ENCODE measurements at regions not wholly inside any gene's neighbourhood (a gene's known extent, or its start where the extent isn't known, plus 50 kb on each side); places are given as distances from the start of the nearest gene placed in this dataset.
"Not testable (repeated sequence)": the region's sequence is repeated elsewhere in the genome, so short reads cannot be mapped to it uniquely, and the experiment has no call there.

GRCh38 chr9:97215127-97215526 is 92.3 kb upstream of the CCDC180 start:
- not testable (repeated sequence) for H3K27ac Mint-ChIP-seq; H3K4me3 Mint-ChIP-seq; H3K9me3 Mint-ChIP-seq; H3K4me1 Mint-ChIP-seq; H3K36me3 Mint-ChIP-seq; ATAC-seq (replicated peaks); DNase-seq
- H3K27me3 Mint-ChIP-seq, result peaks cover 40 to 53% of the 10 kb centered on the region in 2 donors

- not testable (repeated sequence) for DNase-seq; H3K4me1 Mint-ChIP-seq; H3K4me3 Mint-ChIP-seq; H3K27ac Mint-ChIP-seq; H3K36me3 Mint-ChIP-seq; ATAC-seq (replicated peaks); H3K9me3 Mint-ChIP-seq
- peaks cover 35 to 47% of the 10 kb centered on the region in 2 donors for H3K27me3 Mint-ChIP-seq
Observed at GRCh38 chr9:97214556-97214955, 92.9 kb upstream of the CCDC180 start.

- H3K36me3 Mint-ChIP-seq; H3K27me3 Mint-ChIP-seq; ATAC-seq (replicated peaks); H3K27ac Mint-ChIP-seq; DNase-seq; H3K4me3 Mint-ChIP-seq; H3K9me3 Mint-ChIP-seq; H3K4me1 Mint-ChIP-seq: not testable (repeated sequence)
Observed at GRCh38 chr9:97199683-97200082, 107.8 kb upstream of the CCDC180 start.

- not testable (repeated sequence) for H3K27me3 Mint-ChIP-seq; H3K27ac Mint-ChIP-seq; DNase-seq; H3K36me3 Mint-ChIP-seq; H3K9me3 Mint-ChIP-seq; ATAC-seq (replicated peaks); H3K4me3 Mint-ChIP-seq; H3K4me1 Mint-ChIP-seq
Observed at GRCh38 chr9:97193767-97194166, 113.7 kb upstream of the CCDC180 start.

- DNase-seq (no peak), ATAC-seq (replicated peaks) (no peak)
- Mint-ChIP-seq H3K27me3 (peaks cover 5 to 24% of the 10 kb centered on the region in 2 donors), H3K36me3 (no peaks in the 10 kb centered on the region), H3K9me3 (no peaks in the 10 kb centered on the region), H3K4me3 (no peak overlapping the region), H3K4me1 (no peaks in the 10 kb centered on the region), H3K27ac (no peak overlapping the region)
Observed at GRCh38 chr9:97188545-97188944, 118.9 kb upstream of the CCDC180 start.

- H3K9me3 Mint-ChIP-seq; H3K4me3 Mint-ChIP-seq; ATAC-seq (replicated peaks); DNase-seq; H3K4me1 Mint-ChIP-seq; H3K27ac Mint-ChIP-seq; H3K36me3 Mint-ChIP-seq: not testable (repeated sequence)
- H3K27me3 Mint-ChIP-seq, result peaks cover 0 to 19% of the 10 kb centered on the region in 2 donors
Observed at GRCh38 chr9:97187706-97188105, 119.8 kb upstream of the CCDC180 start.

GRCh38 chr9:97186493-97186892 is 121.0 kb upstream of the CCDC180 start:
- Mint-ChIP-seq H3K4me1 (no peaks in the 10 kb centered on the region), H3K36me3 (no peaks in the 10 kb centered on the region), H3K27me3 (peaks cover 0 to 21% of the 10 kb centered on the region in 2 donors), H3K9me3 (no peaks in the 10 kb centered on the region), H3K27ac (no peak overlapping the region), H3K4me3 (no peak overlapping the region)
- ATAC-seq (replicated peaks), result no peak
- no peak for DNase-seq

GRCh38 chr9:97182532-97182931 is 124.9 kb upstream of the CCDC180 start:
- H3K9me3 Mint-ChIP-seq; H3K4me3 Mint-ChIP-seq; H3K4me1 Mint-ChIP-seq; ATAC-seq (replicated peaks); H3K27ac Mint-ChIP-seq; DNase-seq; H3K36me3 Mint-ChIP-seq: not testable (repeated sequence)
- H3K27me3 Mint-ChIP-seq, result peaks cover 0 to 36% of the 10 kb centered on the region in 2 donors

- Mint-ChIP-seq H3K4me3 (no peak overlapping the region), H3K27ac (no peak overlapping the region), H3K36me3 (no peaks in the 10 kb centered on the region), H3K9me3 (peaks cover 0 to under 1% of the 10 kb centered on the region in 2 donors), H3K4me1 (peaks cover 0 to 3% of the 10 kb centered on the region in 2 donors), H3K27me3 (peaks cover 4 to 33% of the 10 kb centered on the region in 2 donors)
- DNase-seq, result no peak
- ATAC-seq (replicated peaks), result no peak
Observed at GRCh38 chr9:97179616-97180015, 127.8 kb upstream of the CCDC180 start.

GRCh38 chr9:97176206-97176605 is 131.3 kb upstream of the CCDC180 start:
- H3K4me3 Mint-ChIP-seq, result no peak overlapping the region
- H3K9me3 Mint-ChIP-seq, result peaks cover 6 to 14% of the 10 kb centered on the region in 2 donors
- DNase-seq (no peak), ATAC-seq (replicated peaks) (no peak)
- H3K36me3 Mint-ChIP-seq, result peaks cover 2 to 3% of the 10 kb centered on the region in 2 donors
- H3K27ac Mint-ChIP-seq, result no peak overlapping the region
- H3K4me1 Mint-ChIP-seq, result peaks cover 0 to 3% of the 10 kb centered on the region in 2 donors
- H3K27me3 Mint-ChIP-seq, result peaks cover 4 to 31% of the 10 kb centered on the region in 2 donors

GRCh38 chr9:97168174-97168573 is 129.2 kb upstream of the CTSV start:
- ATAC-seq (replicated peaks), result peak in 1 of 2 donors; percentile 27
- DNase-seq, H3K4me3 Mint-ChIP-seq, H3K4me1 Mint-ChIP-seq, H3K9me3 Mint-ChIP-seq, H3K36me3 Mint-ChIP-seq, H3K27me3 Mint-ChIP-seq: not testable (repeated sequence)
- peak overlapping the region; percentile 60 for H3K27ac Mint-ChIP-seq

- DNase-seq; H3K4me3 Mint-ChIP-seq; H3K27me3 Mint-ChIP-seq; H3K27ac Mint-ChIP-seq; ATAC-seq (replicated peaks); H3K4me1 Mint-ChIP-seq; H3K36me3 Mint-ChIP-seq; H3K9me3 Mint-ChIP-seq: not testable (repeated sequence)
Observed at GRCh38 chr9:97166496-97167138, 127.7 kb upstream of the CTSV start.

GRCh38 chr9:97160255-97160654 is 121.3 kb upstream of the CTSV start:
- Mint-ChIP-seq H3K36me3 (no peaks in the 10 kb centered on the region), H3K27ac (no peak overlapping the region), H3K27me3 (peaks cover 4% of the 10 kb centered on the region in 2 donors), H3K9me3 (peaks cover 0 to 2% of the 10 kb centered on the region in 2 donors), H3K4me1 (no peaks in the 10 kb centered on the region), H3K4me3 (no peak overlapping the region)
- DNase-seq, result no peak
- ATAC-seq (replicated peaks), result no peak

- not testable (repeated sequence) for H3K4me1 Mint-ChIP-seq; H3K36me3 Mint-ChIP-seq; H3K27me3 Mint-ChIP-seq; DNase-seq; H3K27ac Mint-ChIP-seq; H3K9me3 Mint-ChIP-seq; ATAC-seq (replicated peaks); H3K4me3 Mint-ChIP-seq
Observed at GRCh38 chr9:97158722-97159121, 119.8 kb upstream of the CTSV start.

- H3K27ac Mint-ChIP-seq; DNase-seq; ATAC-seq (replicated peaks); H3K27me3 Mint-ChIP-seq; H3K4me3 Mint-ChIP-seq; H3K36me3 Mint-ChIP-seq; H3K9me3 Mint-ChIP-seq; H3K4me1 Mint-ChIP-seq: not testable (repeated sequence)
Observed at GRCh38 chr9:97155441-97155840, 116.5 kb upstream of the CTSV start.
